GM21825 (cell line): ENCODE measurements at regions not wholly inside any gene's neighbourhood (a gene's known extent, or its start where the extent isn't known, plus 50 kb on each side); places are given as distances from the start of the nearest gene placed in this dataset.
"Not testable (repeated sequence)": the region's sequence is repeated elsewhere in the genome, so short reads cannot be mapped to it uniquely, and the experiment has no call there.

ENCODE experiments used
- ATAC-seq: cut with Tn5 transposase; IDR thresholded peaks from one replicate; pipeline ENCODE4 v1.9.1; 2021; ENCODE audit warnings: mild to moderate bottlenecking, moderate library complexity; ENCODE audit not compliant: unreplicated experiment

GRCh38 chr7:101707587-101707986 is 78.5 kb upstream of the MYL10 start:
- no peak for ATAC-seq

- ATAC-seq = no peak
Measured at GRCh38 chr7:101708223-101708622, 79.1 kb upstream of the MYL10 start.

GRCh38 chr7:101712652-101713051 is 83.6 kb upstream of the MYL10 start:
- no peak for ATAC-seq

GRCh38 chr7:101714097-101714496 is 85.0 kb upstream of the MYL10 start:
- ATAC-seq = no peak

GRCh38 chr7:101717628-101718357 is 88.7 kb upstream of the MYL10 start:
- ATAC-seq = no peak

GRCh38 chr7:101718363-101719122 is 89.4 kb upstream of the MYL10 start:
- no peak for ATAC-seq

GRCh38 chr7:101719123-101719470 is 90.0 kb upstream of the MYL10 start:
- no peak for ATAC-seq

GRCh38 chr7:101720324-101720723 is 91.2 kb upstream of the MYL10 start:
- no peak for ATAC-seq

- ATAC-seq = no peak
Measured at GRCh38 chr7:101722247-101722646, 93.2 kb upstream of the MYL10 start.

GRCh38 chr7:101723835-101724234 is 93.6 kb upstream of the CUX1 start:
- no peak for ATAC-seq

- no peak for ATAC-seq
Measured at GRCh38 chr7:101724957-101725356, 92.5 kb upstream of the CUX1 start.

GRCh38 chr7:101725921-101726320 is 91.5 kb upstream of the CUX1 start:
- no peak for ATAC-seq

- no peak for ATAC-seq
Measured at GRCh38 chr7:101727184-101727583, 90.2 kb upstream of the CUX1 start.

GRCh38 chr7:101728128-101728527 is 89.3 kb upstream of the CUX1 start:
- no peak for ATAC-seq

GRCh38 chr7:101728873-101729240 is 88.6 kb upstream of the CUX1 start:
- ATAC-seq = not testable (repeated sequence)

- ATAC-seq = no peak
Measured at GRCh38 chr7:101729241-101729883, 88.1 kb upstream of the CUX1 start.

- no peak for ATAC-seq
Measured at GRCh38 chr7:101731502-101732084, 85.8 kb upstream of the CUX1 start.

- peak; percentile 52 for ATAC-seq
Measured at GRCh38 chr7:101733713-101734475, 83.5 kb upstream of the CUX1 start.

- no peak for ATAC-seq
Measured at GRCh38 chr7:101736084-101736483, 81.3 kb upstream of the CUX1 start.

GRCh38 chr7:101739775-101740398 is 77.5 kb upstream of the CUX1 start:
- no peak for ATAC-seq
